Activated CD4-positive, alpha-beta T cell treated with anti-CD3 and anti-CD28 coated beads for 48 hours (primary cell): ENCODE measurements at regions not wholly inside any gene's neighbourhood (a gene's known extent, or its start where the extent isn't known, plus 50 kb on each side); places are given as distances from the start of the nearest gene placed in this dataset.

Source experiments
- DNase-seq: peaks from one replicate; pipeline ENCODE4 v3.0.0-alpha.2; 2020

DNA sequence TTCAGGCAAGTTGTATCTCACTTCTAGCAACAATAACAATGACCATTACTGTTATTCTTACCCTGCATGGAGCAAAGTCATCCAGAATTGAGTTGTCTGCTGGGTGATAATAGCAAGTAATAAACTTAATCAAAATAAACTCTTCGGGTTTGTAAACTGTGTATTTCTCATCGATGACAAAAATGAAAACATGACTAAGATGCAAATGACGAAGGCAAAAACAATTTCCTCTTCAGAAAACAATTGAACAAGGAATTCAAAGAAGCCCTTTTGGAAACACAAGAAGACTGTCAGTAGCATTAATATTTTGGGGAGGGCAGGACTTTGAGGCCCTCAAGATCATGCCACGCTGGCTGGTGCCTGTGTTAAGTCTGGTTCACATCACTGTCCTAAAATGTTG lies 232.0 kb downstream of the BTG1 start:
- no peak for DNase-seq

DNA sequence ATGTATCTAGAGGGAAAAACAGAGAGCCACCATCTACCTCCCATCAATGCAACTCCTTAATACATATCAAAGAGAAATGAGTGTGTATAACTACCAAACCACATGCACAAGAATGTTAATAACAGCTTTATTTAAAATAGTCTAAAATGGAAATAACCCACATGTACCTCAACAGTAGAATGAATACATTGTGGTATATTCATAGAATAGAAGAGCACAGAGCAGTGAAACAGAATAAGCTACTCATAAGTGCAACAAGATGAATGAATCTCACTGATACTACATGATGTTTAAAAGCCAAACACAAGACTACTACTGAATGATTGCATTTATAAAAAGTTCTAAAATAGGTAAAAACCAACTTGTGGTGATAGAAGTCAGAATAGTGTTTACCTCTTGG lies 232.5 kb downstream of the BTG1 start:
- DNase-seq: no peak

DNA sequence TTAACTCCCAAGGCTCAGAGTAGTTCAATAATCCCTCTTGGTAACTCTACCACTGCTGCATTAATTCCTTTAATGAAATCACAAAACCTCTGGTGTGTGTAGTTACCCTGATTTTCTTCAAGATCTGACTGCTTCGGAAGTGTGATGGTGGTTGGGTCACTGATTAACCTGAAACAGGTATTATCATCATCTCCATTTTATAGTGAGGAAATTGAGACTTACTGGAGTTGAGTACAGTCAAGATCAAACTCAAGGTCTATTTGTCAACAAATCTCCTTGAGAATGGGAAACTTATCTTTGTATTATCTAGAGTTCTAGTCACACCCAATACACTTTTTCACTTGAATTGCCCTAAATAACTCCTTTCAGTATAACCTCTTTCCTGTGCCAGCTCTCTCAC lies 233.5 kb downstream of the BTG1 start:
- DNase-seq: no peak

- DNase-seq: no peak
These were observed 234.7 kb downstream of the BTG1 start for GRCh38 chr12:91910871-91911388.

DNA sequence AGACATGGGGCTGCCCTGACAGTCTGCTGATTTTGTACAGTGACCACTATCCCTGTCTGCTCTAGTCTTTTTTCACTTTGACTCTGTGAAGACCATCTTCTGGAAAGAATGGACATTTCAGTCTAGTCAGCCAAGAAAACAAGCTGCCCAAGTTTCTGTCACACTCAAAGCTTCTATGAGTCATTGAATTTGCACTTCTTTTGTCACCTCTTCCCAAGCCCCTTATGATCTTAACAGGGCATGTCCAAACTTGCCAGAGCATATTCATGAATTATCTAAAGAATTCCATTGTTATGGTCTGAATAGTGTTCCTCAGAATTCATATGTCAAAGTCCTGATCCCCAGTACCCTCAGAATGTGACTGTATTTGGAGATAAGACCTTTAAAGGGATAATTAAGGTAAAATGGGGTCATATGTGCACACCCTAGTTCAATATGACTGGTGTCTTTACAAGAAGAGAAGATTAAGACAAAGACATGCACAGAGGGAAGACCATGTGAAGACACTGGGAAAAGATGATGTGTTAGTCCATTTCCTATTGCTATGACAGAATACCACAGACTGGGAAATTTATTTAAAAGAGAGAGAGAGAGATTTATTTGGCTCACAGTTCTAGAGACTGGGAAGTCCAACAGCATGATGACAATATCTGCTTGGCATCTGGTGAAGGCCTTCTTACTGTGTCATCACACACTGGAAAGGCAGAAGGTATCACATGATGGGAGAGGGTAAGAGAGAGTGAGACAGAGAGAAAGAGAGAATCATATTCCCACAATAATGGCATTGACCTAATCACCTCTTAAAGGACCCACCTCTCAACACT lies 242.6 kb downstream of the BTG1 start:
- no peak for DNase-seq

GRCh38 chr12:91901381-91902074 lies 244.1 kb downstream of the BTG1 start:
- DNase-seq: no peak

DNA sequence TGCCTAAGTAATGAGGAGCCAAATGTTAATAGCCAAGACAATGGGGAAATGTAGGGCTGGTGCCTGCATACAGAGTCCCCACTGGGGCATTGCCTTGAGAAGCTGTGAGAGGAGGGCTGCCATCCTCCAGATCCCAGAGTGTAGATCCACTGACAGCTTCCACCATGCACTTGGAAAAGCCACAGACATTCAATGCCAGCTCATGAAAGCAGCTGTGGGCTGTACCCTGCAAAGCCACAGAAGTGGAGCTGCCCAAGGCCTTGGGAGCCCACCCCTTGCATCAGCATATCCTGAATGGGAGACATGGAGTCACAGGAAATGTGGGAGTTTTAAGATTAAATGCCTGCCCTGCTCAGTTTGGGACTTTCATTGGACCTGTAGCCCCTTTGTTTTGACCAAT lies 244.7 kb downstream of the BTG1 start:
- DNase-seq: no peak

DNA sequence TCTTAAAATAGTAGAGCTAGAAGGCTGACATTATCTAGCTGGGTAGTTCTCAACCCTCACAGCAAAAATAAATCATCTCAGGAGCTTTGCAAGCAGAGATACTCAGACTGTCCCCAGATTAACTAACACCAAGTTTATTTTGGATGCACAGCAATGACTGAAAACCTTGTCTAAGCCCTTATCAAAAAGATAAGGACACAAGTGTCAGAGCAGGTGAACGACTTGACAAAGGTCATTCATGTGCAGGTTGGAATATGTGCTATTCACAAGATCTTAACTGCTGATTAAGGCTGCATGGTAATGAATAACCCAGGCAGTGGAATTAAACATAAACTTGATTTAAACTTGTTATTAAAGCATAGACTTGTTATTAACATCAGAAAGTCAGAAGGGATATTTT lies 246.6 kb downstream of the BTG1 start:
- no peak for DNase-seq

- DNase-seq: no peak
These were observed 248.6 kb downstream of the BTG1 start for GRCh38 chr12:91897025-91897515.

DNA sequence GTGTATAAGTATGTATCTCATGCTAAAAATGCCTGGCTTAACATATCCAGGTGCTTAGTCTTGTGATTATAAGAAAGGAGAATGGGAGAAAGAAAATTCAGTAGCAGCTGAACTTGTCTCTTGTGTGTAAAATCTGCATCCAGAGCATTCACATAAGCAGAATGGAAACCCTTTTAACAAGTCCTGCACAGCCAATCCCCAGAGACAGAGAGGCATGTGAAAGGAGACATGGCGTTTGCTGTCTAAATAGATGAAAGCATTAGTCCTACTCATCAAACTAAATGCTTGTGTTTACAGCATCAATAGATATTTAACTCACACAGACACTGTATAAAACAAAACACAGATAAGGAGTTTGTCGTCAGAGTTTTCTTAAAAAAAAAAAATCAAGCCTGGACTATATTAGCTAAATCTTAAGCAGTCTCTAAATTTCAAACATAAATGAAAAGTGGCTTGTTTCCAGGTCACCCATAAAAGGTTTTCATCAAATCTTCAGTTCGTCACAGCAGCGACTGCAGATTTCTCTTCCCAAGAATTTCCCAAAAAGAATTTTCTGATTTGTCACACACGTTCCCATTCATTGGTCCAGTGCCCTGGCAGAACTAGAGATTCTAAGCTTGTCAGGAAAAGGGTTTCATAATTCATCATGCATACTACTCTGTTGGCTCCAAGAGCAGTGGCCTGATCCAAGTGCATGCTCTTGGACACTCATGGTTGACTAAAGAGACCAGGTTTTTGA lies 249.2 kb downstream of the BTG1 start:
- DNase-seq: no peak

DNA sequence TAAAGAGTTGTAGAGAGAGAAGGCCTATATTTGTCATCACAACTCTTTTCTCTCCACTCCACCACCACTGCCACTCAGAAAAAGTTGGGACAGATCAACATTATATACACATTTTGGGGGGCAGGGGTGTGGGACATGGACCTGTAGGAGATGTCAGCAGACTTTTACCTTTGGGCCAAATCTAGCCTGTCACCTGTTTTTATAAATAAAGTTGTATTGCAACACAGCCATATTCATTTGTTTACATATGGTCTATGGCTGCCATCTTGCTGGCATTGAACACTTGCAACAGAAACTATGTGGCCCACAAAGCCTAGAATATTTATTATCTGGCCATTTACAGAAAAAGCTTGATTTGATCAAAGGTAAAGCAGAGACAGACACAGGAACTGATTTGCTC lies 250.7 kb downstream of the BTG1 start:
- no peak for DNase-seq

GRCh38 chr12:91893476-91893875 lies 252.2 kb downstream of the BTG1 start:
- no peak for DNase-seq

GRCh38 chr12:91892081-91892855 lies 253.4 kb downstream of the BTG1 start:
- no peak for DNase-seq

DNA sequence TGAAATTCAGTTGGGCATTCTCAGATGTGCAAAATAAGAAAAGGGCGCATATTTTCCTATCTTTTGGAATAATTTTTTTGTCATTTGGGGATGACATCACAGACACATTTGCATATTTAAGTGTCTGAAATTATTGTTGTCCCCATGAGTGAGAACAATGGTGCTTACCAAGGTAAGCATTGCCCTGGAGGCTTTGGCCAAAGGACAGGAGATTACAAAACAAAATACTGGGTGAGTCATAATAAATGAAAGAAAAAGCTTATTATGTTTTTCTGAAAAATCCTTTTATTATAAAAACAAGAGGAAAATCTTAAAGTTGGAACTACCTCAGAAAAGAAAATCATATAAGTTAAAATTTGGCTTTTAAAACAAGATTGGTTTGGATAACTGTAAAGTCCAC lies 254.9 kb downstream of the BTG1 start:
- DNase-seq: no peak

DNA sequence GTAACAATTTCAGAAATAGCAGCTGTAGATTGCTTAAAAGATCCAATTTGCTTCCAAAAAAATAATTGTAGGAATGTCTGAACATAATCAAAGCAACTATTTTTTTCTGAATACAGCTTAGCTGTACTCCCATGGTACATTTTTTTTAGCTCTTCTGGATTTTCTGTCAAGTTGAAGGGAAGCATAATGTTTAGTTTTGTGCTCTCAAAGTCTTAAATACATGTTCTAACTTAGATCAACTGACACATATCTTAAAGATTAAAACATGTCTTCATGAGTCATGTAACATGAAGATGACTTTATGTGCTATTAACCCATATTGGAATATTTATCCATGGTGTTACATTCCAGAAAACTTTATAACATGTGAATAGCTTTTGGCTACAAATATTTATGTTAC lies 255.7 kb downstream of the BTG1 start:
- no peak for DNase-seq

DNA sequence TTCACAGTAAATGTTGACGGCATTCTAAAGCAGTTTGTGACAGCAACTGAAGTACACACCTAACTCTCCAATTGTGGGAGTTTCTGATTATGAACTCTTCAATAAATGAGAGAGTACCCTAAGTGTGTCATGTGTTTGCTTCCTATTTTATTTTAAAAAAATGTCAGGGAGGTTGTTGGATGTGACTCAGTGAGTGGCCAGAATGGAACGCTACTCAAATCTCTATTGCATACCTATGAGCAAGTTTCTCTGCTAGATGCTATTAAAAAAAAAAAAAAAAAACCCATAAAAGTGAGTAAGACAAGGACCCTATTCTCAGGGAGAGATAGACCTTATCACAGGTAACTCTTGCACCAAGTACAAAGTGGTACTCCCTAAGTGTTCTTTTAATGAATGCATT lies 256.6 kb downstream of the BTG1 start:
- no peak for DNase-seq

DNA sequence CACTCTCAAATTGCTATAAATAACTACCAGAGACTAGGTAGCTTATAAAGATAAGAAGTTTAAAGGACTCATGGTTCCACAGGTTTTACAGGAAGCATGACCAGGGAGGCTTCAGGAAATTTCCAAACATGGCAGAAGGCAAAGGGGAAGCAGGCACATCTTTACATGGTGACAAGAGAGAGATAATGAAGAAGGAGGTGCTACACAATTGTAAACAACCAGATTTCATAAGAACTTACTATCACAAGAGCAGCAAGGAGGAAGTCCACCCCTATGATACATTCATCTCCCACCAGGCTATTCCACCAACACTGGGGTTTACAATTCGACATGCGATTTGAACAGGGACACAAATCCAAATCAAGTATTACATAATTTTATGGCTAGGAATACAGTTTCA lies 257.7 kb downstream of the BTG1 start:
- DNase-seq: no peak

GRCh38 chr12:91885851-91886731 lies 259.6 kb downstream of the BTG1 start:
- DNase-seq: no peak

GRCh38 chr12:91884230-91884629 lies 261.4 kb downstream of the BTG1 start:
- DNase-seq: no peak

GRCh38 chr12:91883811-91884210 lies 261.8 kb downstream of the BTG1 start:
- no peak for DNase-seq

DNA sequence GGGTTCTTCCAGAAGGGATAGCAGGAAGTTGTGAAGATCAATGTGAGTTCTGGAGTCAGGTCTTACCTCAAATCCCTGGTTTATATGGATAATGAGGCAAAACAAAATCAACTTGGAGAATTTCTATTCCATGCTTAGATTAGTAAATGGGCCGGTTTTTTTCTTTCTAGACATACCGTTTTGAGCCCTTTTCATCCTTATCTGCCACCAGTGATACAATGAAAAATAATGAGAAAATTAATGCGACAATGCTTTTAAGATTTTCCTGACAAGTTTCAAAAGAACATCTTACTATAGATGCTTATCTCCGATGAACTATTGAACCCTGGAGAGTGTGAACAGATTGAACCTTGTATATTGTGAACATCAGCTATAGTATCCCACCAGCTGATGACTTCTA lies 262.7 kb downstream of the BTG1 start:
- no peak for DNase-seq

DNA sequence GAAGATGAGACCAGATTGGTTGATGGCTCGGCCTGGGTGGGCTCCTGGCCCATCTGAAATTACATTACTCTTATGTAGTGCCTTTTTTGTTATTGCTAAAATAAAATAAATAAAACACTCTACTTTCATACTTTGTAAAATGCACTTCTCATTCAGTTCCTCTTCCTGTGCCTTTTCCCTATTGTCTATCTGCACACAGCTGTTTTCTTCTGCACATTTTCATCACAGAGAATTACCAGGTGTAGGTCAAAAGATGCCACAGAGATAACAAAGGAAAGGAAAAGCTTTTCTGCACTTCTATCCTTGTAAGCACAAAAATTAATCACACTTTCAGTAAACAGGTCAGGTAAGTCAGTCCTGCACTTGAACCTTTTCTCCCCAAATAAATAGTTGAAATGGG lies 265.1 kb downstream of the BTG1 start:
- DNase-seq: no peak
